ENCODE measurements at regions not wholly inside any gene's neighbourhood (a gene's known extent, or its start where the extent isn't known, plus 50 kb on each side); places are given as distances from the start of the nearest gene placed in this dataset.
"Not testable (repeated sequence)": the region's sequence is repeated elsewhere in the genome, so short reads cannot be mapped to it uniquely, and the experiment has no call there.

DNA sequence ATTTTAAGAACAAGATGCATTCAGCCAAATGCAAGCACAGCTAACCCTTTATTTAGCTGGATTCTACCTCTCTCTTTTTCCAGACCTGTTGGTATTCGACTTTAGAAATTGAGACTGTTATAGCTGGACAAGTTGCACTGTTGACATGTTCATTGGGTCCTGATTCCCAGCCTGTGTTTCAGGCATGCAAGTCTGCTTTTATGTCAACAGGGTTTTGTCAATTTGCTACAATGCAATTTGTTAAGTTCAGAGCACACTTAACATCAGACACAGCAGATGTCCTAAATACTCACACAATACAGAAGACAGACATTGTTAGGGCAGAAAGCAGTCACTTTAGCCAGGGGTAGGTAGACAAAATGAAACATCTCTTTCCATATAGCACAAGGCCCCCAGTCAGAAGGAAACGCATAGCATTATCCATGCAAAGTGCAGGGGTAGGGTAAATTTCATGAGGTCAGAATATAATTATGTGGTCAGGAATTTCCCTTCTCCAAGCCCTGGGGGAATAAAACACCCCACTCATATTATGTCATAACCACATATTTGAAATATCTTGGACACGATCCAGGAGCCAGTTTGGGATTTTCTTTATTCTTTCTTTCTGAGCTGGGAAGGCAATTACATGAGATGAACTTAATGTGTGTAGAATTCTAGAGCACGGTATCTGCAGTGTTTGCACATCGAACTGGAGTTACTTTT is 504.1 kb downstream of the NTRK3 start:
- H3K9ac ChIP-seq (ENCODE audit: low read length in 2 of 2), result no peak overlapping the region
- no peaks in the 10 kb centered on the region for H3K4me1 ChIP-seq (ENCODE audit: control insufficient read depth, insufficient read depth, low read length)
- H3K36me3 ChIP-seq (ENCODE audit: control insufficient read depth in 2 of 2, insufficient read depth in 2 of 2, low read length in 2 of 2), result no peaks in the 10 kb centered on the region
- H3K4me3 ChIP-seq (ENCODE audit: low read length in 2 of 2), result no peak overlapping the region
- H3K27ac ChIP-seq (ENCODE audit: low read length), result no peak overlapping the region
- H3K27me3 ChIP-seq (ENCODE audit: control insufficient read depth in 1 of 2, insufficient read depth in 2 of 2, low read length in 2 of 2), result no peaks in the 10 kb centered on the region
- no peaks in the 10 kb centered on the region for H3K9me3 ChIP-seq (ENCODE audit: control insufficient read depth in 2 of 2, low read length in 2 of 2)

DNA sequence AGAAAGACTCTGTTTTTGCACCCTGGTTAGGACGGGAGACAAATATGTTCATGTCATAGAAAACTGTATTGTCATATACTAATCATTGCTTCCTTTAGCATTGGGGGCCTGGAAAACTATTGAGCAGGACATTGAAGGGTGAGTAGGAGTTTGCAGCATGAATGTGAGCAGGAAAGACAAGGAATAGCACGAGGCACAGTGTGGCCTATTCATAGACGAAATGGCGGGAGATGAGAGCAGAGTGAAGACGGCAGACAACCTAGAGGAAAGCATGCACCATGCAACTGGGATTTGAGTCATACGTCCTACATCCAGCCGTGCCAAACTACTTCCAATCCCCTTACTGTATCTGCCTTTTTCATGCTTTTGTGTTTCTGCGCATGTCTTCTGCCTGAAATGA is 508.1 kb downstream of the NTRK3 start:
- Histone ChIP-seq H3K36me3 (ENCODE audit: control insufficient read depth in 2 of 2, insufficient read depth in 2 of 2, low read length in 2 of 2) (no peaks in the 10 kb centered on the region), H3K9ac (ENCODE audit: low read length in 2 of 2) (no peak overlapping the region), H3K4me1 (ENCODE audit: control insufficient read depth, insufficient read depth, low read length) (no peaks in the 10 kb centered on the region), H3K4me3 (ENCODE audit: low read length in 2 of 2) (no peak overlapping the region), H3K27me3 (ENCODE audit: control insufficient read depth in 1 of 2, insufficient read depth in 2 of 2, low read length in 2 of 2) (no peaks in the 10 kb centered on the region), H3K27ac (ENCODE audit: low read length) (no peak overlapping the region), H3K9me3 (ENCODE audit: control insufficient read depth in 2 of 2, low read length in 2 of 2) (no peaks in the 10 kb centered on the region)

DNA sequence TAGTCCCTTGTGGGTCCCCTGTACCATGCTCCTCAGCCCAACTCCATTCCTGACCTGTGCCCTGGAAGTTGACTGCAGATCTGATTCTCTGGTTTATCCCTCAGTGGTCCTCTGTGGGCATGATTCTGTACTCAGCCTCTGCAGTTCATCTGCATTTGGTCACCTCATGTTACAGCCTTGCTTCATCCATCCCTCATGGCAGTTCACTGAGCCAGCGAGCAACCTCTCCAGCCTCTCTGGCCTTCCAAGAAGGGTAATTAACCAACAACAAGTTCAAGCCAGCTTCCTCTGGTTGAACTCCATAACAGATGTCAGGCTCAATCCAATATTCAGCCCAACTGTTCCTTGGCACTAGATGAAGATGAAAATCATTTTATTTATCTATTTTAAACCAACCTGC is 509.5 kb downstream of the NTRK3 start:
- Histone ChIP-seq H3K4me1 (ENCODE audit: control insufficient read depth, insufficient read depth, low read length) (no peaks in the 10 kb centered on the region), H3K27me3 (ENCODE audit: control insufficient read depth in 1 of 2, insufficient read depth in 2 of 2, low read length in 2 of 2) (no peaks in the 10 kb centered on the region), H3K36me3 (ENCODE audit: control insufficient read depth in 2 of 2, insufficient read depth in 2 of 2, low read length in 2 of 2) (no peaks in the 10 kb centered on the region), H3K9ac (ENCODE audit: low read length in 2 of 2) (no peak overlapping the region), H3K9me3 (ENCODE audit: control insufficient read depth in 2 of 2, low read length in 2 of 2) (no peaks in the 10 kb centered on the region), H3K27ac (ENCODE audit: low read length) (no peak overlapping the region), H3K4me3 (ENCODE audit: low read length in 2 of 2) (no peak overlapping the region)

DNA sequence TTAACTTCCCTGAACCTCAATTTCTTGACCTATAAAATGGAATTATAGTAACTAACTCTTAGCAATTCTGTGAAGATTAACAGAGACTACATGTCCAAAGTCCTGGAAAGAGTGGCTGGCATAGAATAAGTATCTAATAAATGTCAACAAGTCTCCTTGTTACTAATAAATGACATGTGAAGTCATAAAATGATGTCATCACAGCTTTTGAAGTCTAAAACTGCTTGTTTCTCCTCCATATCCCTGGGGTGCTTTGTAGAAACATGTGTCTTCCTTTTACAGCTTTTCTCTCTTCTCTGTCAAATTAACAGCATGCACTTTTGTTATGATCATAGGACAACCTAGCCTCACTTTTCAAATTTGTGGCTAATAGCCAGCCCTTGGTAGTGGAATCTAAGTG is 510.2 kb downstream of the NTRK3 start:
- Histone ChIP-seq H3K27ac (ENCODE audit: low read length) (no peak overlapping the region), H3K36me3 (ENCODE audit: control insufficient read depth in 2 of 2, insufficient read depth in 2 of 2, low read length in 2 of 2) (no peaks in the 10 kb centered on the region), H3K4me1 (ENCODE audit: control insufficient read depth, insufficient read depth, low read length) (no peaks in the 10 kb centered on the region), H3K27me3 (ENCODE audit: control insufficient read depth in 1 of 2, insufficient read depth in 2 of 2, low read length in 2 of 2) (no peaks in the 10 kb centered on the region), H3K9me3 (ENCODE audit: control insufficient read depth in 2 of 2, low read length in 2 of 2) (no peaks in the 10 kb centered on the region), H3K9ac (ENCODE audit: low read length in 2 of 2) (no peak overlapping the region), H3K4me3 (ENCODE audit: low read length in 2 of 2) (no peak overlapping the region)

DNA sequence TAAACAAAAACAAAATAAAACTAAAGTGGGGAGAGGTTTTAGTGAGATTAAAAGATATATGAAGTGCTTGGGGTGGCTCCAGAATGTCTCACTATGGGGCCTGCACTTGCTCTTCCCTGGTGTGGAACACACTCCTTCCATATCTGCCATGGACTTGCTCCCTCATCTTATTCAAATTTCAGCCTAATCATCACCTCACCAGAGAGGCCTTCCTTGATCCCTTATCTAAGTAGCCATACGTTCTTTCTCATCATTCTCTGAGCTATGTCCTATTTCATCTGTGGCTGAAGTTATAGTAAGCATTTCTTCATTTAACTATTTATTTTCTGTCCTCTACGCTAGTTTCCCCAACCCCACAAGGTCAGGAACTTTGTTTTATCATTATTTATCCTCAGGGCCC is 511.7 kb downstream of the NTRK3 start:
- Histone ChIP-seq H3K36me3 (ENCODE audit: control insufficient read depth in 2 of 2, insufficient read depth in 2 of 2, low read length in 2 of 2) (no peaks in the 10 kb centered on the region), H3K27me3 (ENCODE audit: control insufficient read depth in 1 of 2, insufficient read depth in 2 of 2, low read length in 2 of 2) (no peaks in the 10 kb centered on the region), H3K9me3 (ENCODE audit: control insufficient read depth in 2 of 2, low read length in 2 of 2) (no peaks in the 10 kb centered on the region), H3K27ac (ENCODE audit: low read length) (no peak overlapping the region), H3K4me1 (ENCODE audit: control insufficient read depth, insufficient read depth, low read length) (no peaks in the 10 kb centered on the region), H3K4me3 (ENCODE audit: low read length in 2 of 2) (no peak overlapping the region), H3K9ac (ENCODE audit: low read length in 2 of 2) (no peak overlapping the region)

DNA sequence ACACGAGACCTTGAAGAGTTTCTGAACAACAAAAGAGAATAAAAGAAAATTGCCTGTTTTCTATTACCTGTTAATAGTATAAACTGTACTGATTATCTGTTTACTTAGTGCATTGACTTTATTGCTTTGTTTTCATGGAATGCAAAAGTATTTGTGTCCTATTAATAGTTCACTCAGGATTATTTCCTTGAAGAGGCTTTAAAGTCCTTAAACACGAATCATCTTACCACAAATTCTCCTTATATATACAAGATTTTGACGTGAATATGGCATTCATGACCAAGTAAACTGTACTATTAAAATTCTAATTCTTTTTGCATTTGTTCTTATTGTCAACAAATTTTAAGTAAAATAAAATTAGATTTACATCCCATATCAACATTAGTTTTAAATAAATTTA is 513.0 kb downstream of the NTRK3 start:
- Histone ChIP-seq H3K9me3 (ENCODE audit: control insufficient read depth in 2 of 2, low read length in 2 of 2) (no peaks in the 10 kb centered on the region), H3K9ac (ENCODE audit: low read length in 2 of 2) (no peak overlapping the region), H3K36me3 (ENCODE audit: control insufficient read depth in 2 of 2, insufficient read depth in 2 of 2, low read length in 2 of 2) (no peaks in the 10 kb centered on the region), H3K4me3 (ENCODE audit: low read length in 2 of 2) (no peak overlapping the region), H3K27ac (ENCODE audit: low read length) (no peak overlapping the region), H3K4me1 (ENCODE audit: control insufficient read depth, insufficient read depth, low read length) (no peaks in the 10 kb centered on the region), H3K27me3 (ENCODE audit: control insufficient read depth in 1 of 2, insufficient read depth in 2 of 2, low read length in 2 of 2) (no peaks in the 10 kb centered on the region)

DNA sequence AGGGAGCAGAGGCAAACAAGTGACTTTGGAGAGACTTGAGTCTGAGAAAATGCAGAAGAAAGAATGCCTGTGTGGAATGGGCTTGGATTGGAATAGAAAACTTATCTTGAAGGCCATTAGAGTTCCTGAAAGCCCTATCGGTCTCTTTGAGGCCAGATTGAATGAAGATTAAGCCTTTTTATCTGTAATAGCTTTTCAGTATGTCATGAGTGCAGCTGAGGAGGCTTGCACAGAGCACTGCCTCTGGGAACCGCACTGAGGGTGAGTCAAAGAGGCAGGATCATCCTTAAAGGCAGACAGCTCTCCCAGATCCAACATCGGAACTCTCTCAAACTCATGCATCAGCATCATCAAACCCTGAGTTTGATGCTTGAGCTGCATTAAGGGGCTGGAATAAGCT is 515.2 kb downstream of the NTRK3 start:
- H3K27ac ChIP-seq (ENCODE audit: low read length), result no peak overlapping the region
- H3K4me1 ChIP-seq (ENCODE audit: control insufficient read depth, insufficient read depth, low read length), result no peaks in the 10 kb centered on the region
- no peak overlapping the region for H3K9ac ChIP-seq (ENCODE audit: low read length in 2 of 2)
- no peaks in the 10 kb centered on the region for H3K9me3 ChIP-seq (ENCODE audit: control insufficient read depth in 2 of 2, low read length in 2 of 2)
- H3K4me3 ChIP-seq (ENCODE audit: low read length in 2 of 2), result no peak overlapping the region
- no peaks in the 10 kb centered on the region for H3K36me3 ChIP-seq (ENCODE audit: control insufficient read depth in 2 of 2, insufficient read depth in 2 of 2, low read length in 2 of 2)
- H3K27me3 ChIP-seq (ENCODE audit: control insufficient read depth in 1 of 2, insufficient read depth in 2 of 2, low read length in 2 of 2), result no peaks in the 10 kb centered on the region

DNA sequence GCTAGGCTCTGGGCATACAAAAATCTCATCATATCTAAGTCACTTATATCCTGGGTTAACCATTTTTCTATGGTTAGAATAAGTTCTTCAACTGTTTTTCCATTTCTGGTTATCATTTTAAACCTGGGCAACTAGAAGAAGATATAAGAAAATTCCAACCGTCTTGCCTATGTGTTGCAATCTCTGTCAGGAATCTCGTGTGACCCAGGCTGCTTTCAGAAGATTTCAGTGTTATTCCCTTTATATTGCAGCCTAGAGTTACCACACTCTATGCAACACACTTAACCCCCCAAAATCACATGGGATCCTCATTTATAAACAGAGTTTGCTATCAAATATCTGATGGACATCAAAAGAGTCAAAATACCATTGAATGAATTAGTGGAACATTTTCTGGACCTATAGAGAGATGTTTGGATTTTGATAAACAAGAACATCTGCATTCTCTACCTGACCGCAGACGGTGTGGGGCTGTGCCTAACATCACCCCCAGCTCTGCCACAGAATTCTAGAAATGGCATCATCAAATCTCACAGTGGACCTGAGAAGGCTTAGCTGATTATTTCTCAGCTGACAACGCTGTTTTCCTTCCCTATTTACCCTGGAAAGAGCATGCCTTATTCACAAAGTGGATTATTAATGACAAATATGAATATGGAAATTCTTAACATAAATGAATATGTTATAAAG is 515.7 kb downstream of the NTRK3 start:
- H3K27me3 ChIP-seq (ENCODE audit: control insufficient read depth in 1 of 2, insufficient read depth in 2 of 2, low read length in 2 of 2), result no peaks in the 10 kb centered on the region
- no peak overlapping the region for H3K27ac ChIP-seq (ENCODE audit: low read length)
- H3K9me3 ChIP-seq (ENCODE audit: control insufficient read depth in 2 of 2, low read length in 2 of 2), result no peaks in the 10 kb centered on the region
- H3K4me3 ChIP-seq (ENCODE audit: low read length in 2 of 2), result no peak overlapping the region
- H3K36me3 ChIP-seq (ENCODE audit: control insufficient read depth in 2 of 2, insufficient read depth in 2 of 2, low read length in 2 of 2), result no peaks in the 10 kb centered on the region
- no peak overlapping the region for H3K9ac ChIP-seq (ENCODE audit: low read length in 2 of 2)
- no peaks in the 10 kb centered on the region for H3K4me1 ChIP-seq (ENCODE audit: control insufficient read depth, insufficient read depth, low read length)

DNA sequence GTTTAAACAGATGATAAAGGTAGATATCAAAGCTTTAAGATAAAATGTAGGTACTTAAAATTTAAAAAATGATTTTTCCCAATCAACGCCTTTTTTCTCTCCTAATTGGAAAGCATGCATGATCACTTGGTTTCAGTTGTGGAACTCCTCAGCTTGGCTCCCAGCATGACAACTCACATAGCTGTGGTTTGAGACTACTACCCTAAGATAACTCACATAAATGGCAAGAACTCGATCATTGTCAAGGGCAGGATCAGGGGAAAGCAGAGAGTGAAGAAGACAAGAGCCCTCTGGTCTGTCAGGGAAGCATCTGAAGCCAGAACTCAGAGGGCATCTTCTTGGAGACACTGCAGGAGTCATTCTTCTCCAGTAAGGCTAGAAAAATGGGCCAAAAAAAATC is 516.7 kb downstream of the NTRK3 start:
- no peaks in the 10 kb centered on the region for H3K9me3 ChIP-seq (ENCODE audit: control insufficient read depth in 2 of 2, low read length in 2 of 2)
- H3K36me3 ChIP-seq (ENCODE audit: control insufficient read depth in 2 of 2, insufficient read depth in 2 of 2, low read length in 2 of 2), result no peaks in the 10 kb centered on the region
- no peaks in the 10 kb centered on the region for H3K4me1 ChIP-seq (ENCODE audit: control insufficient read depth, insufficient read depth, low read length)
- H3K9ac ChIP-seq (ENCODE audit: low read length in 2 of 2), result no peak overlapping the region
- H3K27me3 ChIP-seq (ENCODE audit: control insufficient read depth in 1 of 2, insufficient read depth in 2 of 2, low read length in 2 of 2), result peaks cover 0 to 2% of the 10 kb centered on the region in 2 donors
- no peak overlapping the region for H3K27ac ChIP-seq (ENCODE audit: low read length)
- no peak overlapping the region for H3K4me3 ChIP-seq (ENCODE audit: low read length in 2 of 2)

DNA sequence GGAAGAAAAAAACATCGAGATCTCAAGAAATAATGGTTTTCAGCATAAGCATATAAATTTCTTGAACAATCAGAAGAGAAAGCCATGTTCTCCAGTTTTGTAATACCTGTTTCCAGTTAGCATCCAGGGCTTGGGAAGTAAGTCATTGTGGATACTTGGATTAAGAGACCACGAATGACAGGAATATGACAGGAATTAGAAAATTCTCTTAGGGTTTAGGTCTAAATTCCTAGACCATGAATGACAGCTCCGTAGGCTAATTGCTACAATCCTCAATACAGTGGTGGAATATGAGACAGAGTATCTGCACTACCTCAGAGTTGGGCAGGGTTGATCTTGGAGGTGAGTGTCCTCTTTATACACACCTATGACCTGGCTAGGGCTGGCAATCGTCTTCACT is 517.5 kb downstream of the NTRK3 start:
- Histone ChIP-seq H3K27me3 (ENCODE audit: control insufficient read depth in 1 of 2, insufficient read depth in 2 of 2, low read length in 2 of 2) (peaks cover 0 to 5% of the 10 kb centered on the region in 2 donors), H3K4me1 (ENCODE audit: control insufficient read depth, insufficient read depth, low read length) (no peaks in the 10 kb centered on the region), H3K4me3 (ENCODE audit: low read length in 2 of 2) (no peak overlapping the region), H3K9ac (ENCODE audit: low read length in 2 of 2) (no peak overlapping the region), H3K27ac (ENCODE audit: low read length) (no peak overlapping the region), H3K9me3 (ENCODE audit: control insufficient read depth in 2 of 2, low read length in 2 of 2) (no peaks in the 10 kb centered on the region), H3K36me3 (ENCODE audit: control insufficient read depth in 2 of 2, insufficient read depth in 2 of 2, low read length in 2 of 2) (no peaks in the 10 kb centered on the region)

DNA sequence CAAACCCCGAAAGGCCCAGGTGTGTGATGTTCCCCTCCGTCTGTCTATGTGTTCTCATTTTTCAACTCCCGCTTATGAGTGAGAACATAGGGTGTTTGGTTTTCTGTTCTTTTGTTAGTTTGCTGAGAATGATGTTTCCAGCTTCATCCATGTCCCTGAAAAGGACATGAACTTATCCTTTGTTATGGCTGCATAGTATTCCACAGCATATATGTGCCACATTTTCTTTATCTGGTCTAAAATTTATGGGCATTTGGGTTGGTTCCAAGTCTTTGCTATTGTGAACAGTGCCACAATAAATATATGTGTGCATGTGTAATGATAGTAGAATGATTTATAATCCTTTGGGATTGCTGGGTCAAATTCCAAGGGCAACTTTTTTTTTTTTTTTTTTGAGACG is 519.1 kb downstream of the NTRK3 start:
- not testable (repeated sequence) for H3K4me1 ChIP-seq (ENCODE audit: control insufficient read depth, insufficient read depth, low read length); H3K36me3 ChIP-seq (ENCODE audit: control insufficient read depth in 2 of 2, insufficient read depth in 2 of 2, low read length in 2 of 2); H3K9me3 ChIP-seq (ENCODE audit: control insufficient read depth in 2 of 2, low read length in 2 of 2); H3K9ac ChIP-seq (ENCODE audit: low read length in 2 of 2); H3K4me3 ChIP-seq (ENCODE audit: low read length in 2 of 2); H3K27ac ChIP-seq (ENCODE audit: low read length); H3K27me3 ChIP-seq (ENCODE audit: control insufficient read depth in 1 of 2, insufficient read depth in 2 of 2, low read length in 2 of 2)
